HFF-Myc (cell line): ENCODE measurements at regions not wholly inside any gene's neighbourhood (a gene's known extent, or its start where the extent isn't known, plus 50 kb on each side); places are given as distances from the start of the nearest gene placed in this dataset.

Experiments used
- DNase-seq: peaks from one replicate; pipeline ENCODE4 v3.0.0-alpha.2; 2011; ENCODE audit warnings: low read depth; ENCODE audit errors: extremely low read depth
- H3K4me3 ChIP-seq: replicated peaks from 2 replicates; pipeline ENCODE4 v1.5.1; 2011; ENCODE audit warnings: low read depth, mild to moderate bottlenecking, control low read depth, low read length
- CTCF ChIP-seq: IDR thresholded peaks from 2 replicates; pipeline ENCODE4 v1.5.1; 2012; ENCODE audit warnings: mild to moderate bottlenecking, low read depth, low read length, control low read depth; ENCODE audit errors: missing control alignments

- no peak overlapping the region for H3K4me3 ChIP-seq
- DNase-seq, result no peak
- TF ChIP-seq CTCF, result no peak
Observed at GRCh38 chr12:32043928-32044549, 62.6 kb upstream of the BICD1 start.

GRCh38 chr12:32047357-32048212 is 59.1 kb upstream of the BICD1 start:
- TF ChIP-seq CTCF, result no peak
- no peak overlapping the region for H3K4me3 ChIP-seq
- no peak for DNase-seq

- no peak for TF ChIP-seq CTCF
- DNase-seq, result no peak
- no peak overlapping the region for H3K4me3 ChIP-seq
Observed at GRCh38 chr12:32048791-32049190, 57.9 kb upstream of the BICD1 start.

GRCh38 chr12:32049956-32050355 is 56.7 kb upstream of the BICD1 start:
- TF ChIP-seq CTCF, result no peak
- DNase-seq, result no peak
- no peak overlapping the region for H3K4me3 ChIP-seq

GRCh38 chr12:32051511-32052211 is 55.0 kb upstream of the BICD1 start:
- peak; percentile 59 for DNase-seq
- no peak overlapping the region for H3K4me3 ChIP-seq
- TF ChIP-seq CTCF, result no peak

GRCh38 chr12:32052212-32052713 is 54.4 kb upstream of the BICD1 start:
- DNase-seq, result no peak
- no peak for TF ChIP-seq CTCF
- H3K4me3 ChIP-seq, result no peak overlapping the region
